Left ventricle myocardium inferior (tissue), 1 donor: ENCODE measurements at regions not wholly inside any gene's neighbourhood (a gene's known extent, or its start where the extent isn't known, plus 50 kb on each side); places are given as distances from the start of the nearest gene placed in this dataset.

Experiments used
- DNase-seq: peaks from one replicate; pipeline ENCODE4 v3.0.0-alpha.2; 2020
- H3K27ac ChIP-seq: fragments of 200-600 bp; replicated peaks from 2 replicates; pipeline ENCODE4 v1.8.0; 2021
- H3K27me3 ChIP-seq: fragments of 200-600 bp; 2 replicates; pipeline ENCODE4 v1.8.0; 2021; ENCODE audit warnings: low read depth
- H3K36me3 ChIP-seq: fragments of 200-600 bp; 2 replicates; pipeline ENCODE4 v1.8.0; 2021
- H3K4me1 ChIP-seq: fragments of 200-600 bp; 2 replicates; pipeline ENCODE4 v1.8.0; 2021
- H3K4me3 ChIP-seq: fragments of 200-600 bp; 2 replicates; pipeline ENCODE4 v1.8.0; 2021; ENCODE audit warnings: mild to moderate bottlenecking, moderate library complexity
- H3K9me3 ChIP-seq: fragments of 200-600 bp; replicated peaks from 2 replicates; pipeline ENCODE4 v1.8.0; 2021
- CTCF ChIP-seq: fragments of 200-600 bp; IDR thresholded peaks from 2 replicates; pipeline ENCODE4 v1.8.0; 2021; ENCODE audit warnings: antibody characterized with exemption, mild to moderate bottlenecking, borderline replicate concordance
- intact Hi-C: fragments of 100-400 bp; cut with micrococcal nuclease; formaldehyde crosslinking; loops from one replicate; pipeline ENCODE4 v1.11.0; 2022
- donor health status: DM: no; HTN: yes; CAD: no; lungs with severe emphysema.

GRCh38 chr10:43866712-43867111 lies 218.0 kb upstream of the ZNF32 start:
- peak overlapping the region; percentile 84 for H3K27ac ChIP-seq
- TF ChIP-seq CTCF: no peak
- DNase-seq: no peak
- peaks cover 86% of the 10 kb centered on the region for H3K4me1 ChIP-seq
- no peak overlapping the region for H3K4me3 ChIP-seq
- no peaks in the 10 kb centered on the region for H3K27me3 ChIP-seq
- no peaks in the 10 kb centered on the region for H3K9me3 ChIP-seq
- no peaks in the 10 kb centered on the region for H3K36me3 ChIP-seq
- intact Hi-C loops: no loop called here

- Histone ChIP-seq H3K27me3 (no peaks in the 10 kb centered on the region), H3K9me3 (no peaks in the 10 kb centered on the region), H3K36me3 (no peaks in the 10 kb centered on the region), H3K27ac (peak overlapping the region; percentile 87), H3K4me1 (peaks cover 77% of the 10 kb centered on the region), H3K4me3 (no peak overlapping the region)
- no peak for TF ChIP-seq CTCF
- no peak for DNase-seq
- intact Hi-C loops: no loop called here
Measured at GRCh38 chr10:43865265-43866135, 216.8 kb upstream of the ZNF32 start.

GRCh38 chr10:43864656-43865055 lies 216.0 kb upstream of the ZNF32 start:
- Histone ChIP-seq H3K9me3 (no peaks in the 10 kb centered on the region), H3K27me3 (no peaks in the 10 kb centered on the region), H3K36me3 (no peaks in the 10 kb centered on the region), H3K4me1 (peaks cover 73% of the 10 kb centered on the region), H3K4me3 (no peak overlapping the region), H3K27ac (peak overlapping the region; percentile 87)
- no peak for DNase-seq
- intact Hi-C loops: no loop called here
- TF ChIP-seq CTCF: no peak

- peak; percentile 59 for DNase-seq
- Histone ChIP-seq H3K4me1 (peaks cover 70% of the 10 kb centered on the region), H3K9me3 (no peaks in the 10 kb centered on the region), H3K36me3 (no peaks in the 10 kb centered on the region), H3K27me3 (no peaks in the 10 kb centered on the region), H3K4me3 (no peak overlapping the region), H3K27ac (peak overlapping the region; percentile 87)
- TF ChIP-seq CTCF: no peak
- intact Hi-C loops: no loop called here
Measured at GRCh38 chr10:43863859-43864591, 215.3 kb upstream of the ZNF32 start.

- DNase-seq: no peak
- no peak overlapping the region for H3K4me3 ChIP-seq
- TF ChIP-seq CTCF: no peak
- H3K27ac ChIP-seq: peak overlapping the region; percentile 87
- H3K4me1 ChIP-seq: peaks cover 65% of the 10 kb centered on the region
- intact Hi-C loops: no loop called here
- H3K27me3 ChIP-seq: no peaks in the 10 kb centered on the region
- no peaks in the 10 kb centered on the region for H3K36me3 ChIP-seq
- H3K9me3 ChIP-seq: no peaks in the 10 kb centered on the region
Measured at GRCh38 chr10:43863270-43863669, 214.6 kb upstream of the ZNF32 start.
